Activated T-cell treated with anti-CD3 and anti-CD28 coated beads for 24 hours (primary cell): ENCODE measurements at regions not wholly inside any gene's neighbourhood (a gene's known extent, or its start where the extent isn't known, plus 50 kb on each side); places are given as distances from the start of the nearest gene placed in this dataset.
"Not testable (repeated sequence)": the region's sequence is repeated elsewhere in the genome, so short reads cannot be mapped to it uniquely, and the experiment has no call there.

ENCODE experiments used
- DNase-seq: peaks from one replicate; pipeline ENCODE4 v3.0.0-alpha.2; 2020; ENCODE audit warnings: low read depth

- DNase-seq: no peak
Observed at GRCh38 chr14:104230946-104231345, 92.6 kb downstream of the KIF26A start.

DNA sequence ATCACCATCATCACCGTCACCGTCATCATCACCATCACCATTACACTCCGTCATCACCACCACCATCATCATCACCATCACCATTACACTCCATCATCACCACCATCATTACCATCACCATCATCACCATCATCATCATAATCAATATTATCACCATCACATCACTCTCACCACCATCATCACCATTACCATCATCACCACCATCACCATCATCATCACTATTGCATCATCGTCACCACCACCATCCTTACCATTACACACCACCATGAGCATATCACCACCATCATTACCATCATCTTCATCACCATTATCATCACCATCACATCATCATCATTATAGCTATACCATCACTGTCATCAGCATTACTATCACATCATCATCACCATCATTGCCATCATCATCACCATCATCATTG is 93.7 kb downstream of the KIF26A start:
- no peak for DNase-seq

- not testable (repeated sequence) for DNase-seq
Observed at GRCh38 chr14:104234007-104234786, 95.8 kb downstream of the KIF26A start.

- DNase-seq: no peak
Observed at GRCh38 chr14:104235686-104236085, 97.3 kb downstream of the KIF26A start.

DNA sequence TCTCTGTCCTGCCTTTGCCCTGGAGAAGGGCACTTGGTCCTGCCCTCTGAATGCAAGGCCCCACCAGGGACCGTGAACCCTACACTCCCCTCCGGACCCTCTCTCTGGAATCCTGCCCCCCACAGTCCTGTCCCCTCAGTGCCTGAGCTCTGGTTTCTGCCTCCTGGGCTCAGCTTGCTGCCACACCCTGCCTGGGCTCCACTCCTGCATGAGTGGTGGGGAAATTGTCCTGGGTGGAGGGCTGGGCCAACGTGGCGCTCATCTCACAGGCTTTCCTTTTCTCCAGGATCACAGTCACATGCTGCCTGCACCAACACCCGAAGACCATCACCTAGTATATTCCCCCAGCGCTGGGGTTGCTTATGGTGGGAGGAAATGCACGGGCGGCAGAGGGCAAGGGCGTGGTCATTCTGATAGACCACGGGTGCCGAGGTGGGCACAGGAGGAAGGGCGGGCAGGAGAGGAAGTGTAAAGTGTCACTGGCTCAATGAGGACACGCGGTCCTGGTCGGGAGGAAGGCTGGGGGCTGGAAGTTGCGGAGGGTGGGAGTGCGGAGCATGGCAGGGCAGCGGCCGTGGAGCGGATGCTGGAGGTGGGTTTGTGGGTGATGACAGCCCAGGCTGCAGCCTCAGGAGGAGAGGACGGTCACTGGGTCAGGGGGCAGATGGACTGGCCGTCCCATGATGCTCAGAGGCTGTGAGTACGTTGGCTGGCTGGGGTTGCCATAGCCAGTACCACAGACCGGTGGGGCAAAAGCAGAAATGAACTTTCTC is 99.5 kb downstream of the KIF26A start:
- DNase-seq: no peak

DNA sequence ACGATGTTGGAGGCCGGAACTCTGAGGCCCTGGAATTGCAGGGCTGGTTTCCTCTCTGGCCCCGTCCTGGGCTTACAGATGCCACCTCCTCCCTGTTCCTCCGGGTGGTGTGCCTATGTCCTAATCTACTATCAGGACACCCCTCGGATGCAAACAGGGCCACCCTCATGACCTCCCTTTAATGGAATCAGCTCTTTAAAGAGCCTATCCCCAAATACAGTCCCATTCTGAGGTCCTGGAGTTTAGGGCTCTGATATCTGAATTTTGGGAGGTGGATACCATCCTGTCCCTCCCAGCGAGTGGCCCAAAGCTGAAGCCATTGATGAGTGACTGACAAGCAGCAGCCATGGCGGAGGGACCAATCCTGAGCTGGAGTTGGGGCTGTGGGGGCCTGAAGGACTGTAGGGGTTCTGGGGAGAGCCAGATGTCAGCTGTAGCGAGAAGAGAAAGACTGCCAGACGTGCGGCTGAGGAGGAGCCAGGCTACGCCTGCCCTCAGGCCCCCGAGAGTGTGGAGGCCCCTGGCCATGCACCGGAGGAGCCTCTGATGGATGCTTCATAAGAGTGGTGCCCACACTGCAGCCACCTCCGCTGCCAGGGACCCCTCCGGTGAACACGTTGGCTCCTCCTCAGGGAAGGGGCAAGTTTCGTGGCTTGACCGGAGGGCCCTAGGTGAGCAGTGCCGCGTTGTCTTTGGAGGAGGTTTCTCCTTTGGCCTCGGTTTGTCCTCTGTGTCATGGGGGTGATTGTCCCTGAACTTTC is 100.2 kb downstream of the KIF26A start:
- DNase-seq: no peak

- no peak for DNase-seq
Observed at GRCh38 chr14:104239185-104239775, 100.9 kb downstream of the KIF26A start.

DNA sequence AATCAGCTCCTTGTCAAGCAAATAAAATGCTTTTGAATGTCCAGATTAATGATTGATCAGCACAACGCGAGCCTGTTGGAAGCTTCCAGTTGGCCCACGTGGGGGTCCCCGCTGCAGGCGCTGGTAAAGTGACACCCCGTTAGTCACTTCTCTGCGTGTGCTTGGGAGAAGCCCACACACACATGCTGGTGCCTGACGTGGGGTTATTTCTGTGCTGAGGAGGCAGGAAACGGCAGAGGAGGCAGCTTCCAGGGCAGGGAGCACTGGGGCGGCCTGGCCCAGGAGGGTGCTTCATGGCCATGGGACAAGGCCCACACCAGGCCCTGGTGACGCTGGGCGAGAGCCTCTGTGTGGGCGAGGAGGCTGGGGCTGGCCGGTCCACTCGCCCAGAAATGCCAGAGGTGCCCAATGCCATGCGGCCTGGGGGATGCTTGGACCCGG is 101.5 kb downstream of the KIF26A start:
- DNase-seq: no peak

GRCh38 chr14:104240434-104241157 is 102.2 kb downstream of the KIF26A start:
- DNase-seq: no peak

- DNase-seq: no peak
Observed at GRCh38 chr14:104243200-104243599, 104.8 kb downstream of the KIF26A start.

- no peak for DNase-seq
Observed at GRCh38 chr14:104244221-104245011, 106.0 kb downstream of the KIF26A start.

DNA sequence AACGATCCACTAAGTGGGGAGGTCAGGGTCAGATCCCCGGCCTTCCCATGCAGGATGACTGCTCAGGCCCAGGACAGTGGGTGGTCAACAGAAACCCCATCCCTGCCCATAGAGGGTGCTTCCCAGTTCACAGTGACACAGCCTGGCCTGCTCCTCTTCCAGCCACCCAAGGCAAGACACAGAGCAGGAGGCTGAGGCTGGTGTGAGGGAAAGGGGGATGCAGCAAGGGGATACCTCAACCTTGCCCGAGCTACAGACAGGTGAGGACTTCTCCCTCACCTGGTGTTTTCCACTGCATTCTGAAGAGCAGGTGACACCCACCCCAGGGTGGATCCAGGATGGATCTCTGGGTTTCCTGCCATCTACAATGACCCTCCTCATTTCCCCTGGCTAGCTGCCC is 106.7 kb downstream of the KIF26A start:
- no peak for DNase-seq

DNA sequence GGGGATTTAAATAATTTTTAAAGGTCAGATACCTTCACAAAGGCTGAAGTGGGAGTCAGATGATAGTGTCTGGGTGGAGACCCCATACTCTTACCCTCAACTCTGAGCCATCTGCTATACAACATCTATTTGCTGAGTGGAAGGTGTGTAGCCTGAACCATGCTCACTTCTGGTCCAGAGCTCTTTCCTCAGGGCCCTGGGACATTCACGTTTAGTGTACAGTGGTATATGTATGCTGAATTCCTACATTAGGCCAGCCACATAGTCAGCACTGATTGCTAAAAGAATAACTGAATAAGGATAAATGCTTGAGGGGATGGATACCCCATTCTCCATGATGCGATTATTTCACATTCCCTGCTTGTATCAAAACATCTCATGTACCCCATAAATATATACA is 107.3 kb downstream of the KIF26A start:
- DNase-seq: no peak

DNA sequence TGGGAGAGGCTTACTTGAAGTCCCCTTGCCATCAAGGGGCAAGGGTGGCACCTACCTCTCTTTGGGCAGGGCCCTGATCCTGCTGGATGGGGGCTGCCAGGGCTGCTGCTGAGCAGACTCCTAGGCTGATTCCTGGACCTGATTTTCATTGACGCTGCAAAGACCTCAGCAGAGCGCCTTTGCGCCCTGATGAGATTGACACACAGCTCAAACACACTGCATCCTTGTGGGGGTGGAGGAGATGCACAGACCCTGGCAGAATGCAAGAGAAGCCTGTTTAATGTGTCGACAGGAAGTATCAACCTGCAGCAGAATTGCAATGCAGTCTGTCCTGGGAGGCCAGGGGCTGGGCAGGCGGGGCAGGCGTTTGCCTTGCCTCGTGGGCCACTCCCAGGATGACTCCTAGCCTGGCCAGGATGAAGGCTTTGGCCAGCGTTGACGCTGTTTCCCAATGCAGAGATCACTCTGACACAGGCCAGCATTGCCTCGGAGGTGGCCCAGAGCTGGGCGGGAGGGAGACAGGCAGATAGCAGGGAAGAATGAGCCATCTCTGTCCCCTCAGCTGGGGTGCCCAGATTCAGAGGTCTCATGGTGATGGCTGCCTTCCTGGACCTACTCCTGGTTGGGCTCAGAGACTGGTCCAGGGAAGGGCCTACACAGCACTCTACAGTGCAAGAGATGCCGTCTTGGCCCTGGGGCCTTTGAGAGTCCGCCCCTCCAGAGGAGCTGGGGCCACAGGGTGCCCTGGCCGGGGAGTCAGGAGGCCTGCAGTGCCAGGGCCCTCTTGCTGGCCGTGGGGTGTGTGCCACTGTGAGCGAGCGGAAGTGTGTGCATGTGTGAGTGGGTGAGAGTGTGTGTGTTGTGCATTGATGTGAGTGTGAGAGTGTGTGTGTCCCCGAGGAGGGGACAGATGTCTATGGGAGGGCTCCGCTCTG is 108.3 kb downstream of the KIF26A start:
- DNase-seq: no peak

DNA sequence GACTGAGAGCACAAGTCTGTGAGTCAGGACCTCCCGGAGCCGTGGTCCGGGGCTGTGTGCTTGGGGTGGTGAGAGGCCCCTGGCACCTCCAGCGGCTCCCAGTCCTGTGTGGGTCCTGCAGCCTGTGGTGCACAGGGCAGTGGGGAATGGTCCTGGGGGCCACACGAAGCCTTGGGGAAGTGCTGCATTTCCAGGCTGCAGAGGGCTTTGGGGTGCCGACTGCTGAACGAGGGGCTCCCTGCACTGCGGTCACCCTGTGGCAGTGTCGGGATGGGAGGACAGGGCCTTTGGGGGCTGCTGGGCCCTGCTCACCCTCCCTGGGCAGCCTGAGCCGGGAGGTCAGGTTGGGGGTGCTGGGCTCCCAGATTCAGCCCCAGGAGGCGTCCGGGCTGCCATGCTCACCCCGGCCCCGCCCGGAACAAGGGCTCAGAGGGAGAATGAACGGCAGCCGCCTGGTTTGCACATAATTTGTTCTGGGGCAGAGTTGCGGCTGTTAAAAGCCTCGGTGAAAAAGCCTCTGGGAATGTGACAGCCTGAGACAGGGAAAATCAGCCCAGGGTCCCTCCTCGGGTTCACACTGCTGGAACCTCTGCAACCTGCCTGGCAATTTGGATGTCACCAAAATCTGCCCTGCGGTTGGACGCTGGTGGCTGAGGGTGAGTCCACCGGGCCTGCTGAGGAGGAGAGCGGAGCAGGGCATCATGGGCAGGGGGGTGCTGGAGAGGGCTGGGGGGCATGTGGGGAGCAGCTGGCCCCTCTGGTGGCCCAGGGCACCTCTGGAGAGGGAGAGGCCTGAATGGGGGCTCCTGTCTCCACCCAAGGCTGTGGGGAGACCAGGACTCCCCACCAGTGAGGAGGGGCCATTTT is 109.2 kb downstream of the KIF26A start:
- DNase-seq: no peak

DNA sequence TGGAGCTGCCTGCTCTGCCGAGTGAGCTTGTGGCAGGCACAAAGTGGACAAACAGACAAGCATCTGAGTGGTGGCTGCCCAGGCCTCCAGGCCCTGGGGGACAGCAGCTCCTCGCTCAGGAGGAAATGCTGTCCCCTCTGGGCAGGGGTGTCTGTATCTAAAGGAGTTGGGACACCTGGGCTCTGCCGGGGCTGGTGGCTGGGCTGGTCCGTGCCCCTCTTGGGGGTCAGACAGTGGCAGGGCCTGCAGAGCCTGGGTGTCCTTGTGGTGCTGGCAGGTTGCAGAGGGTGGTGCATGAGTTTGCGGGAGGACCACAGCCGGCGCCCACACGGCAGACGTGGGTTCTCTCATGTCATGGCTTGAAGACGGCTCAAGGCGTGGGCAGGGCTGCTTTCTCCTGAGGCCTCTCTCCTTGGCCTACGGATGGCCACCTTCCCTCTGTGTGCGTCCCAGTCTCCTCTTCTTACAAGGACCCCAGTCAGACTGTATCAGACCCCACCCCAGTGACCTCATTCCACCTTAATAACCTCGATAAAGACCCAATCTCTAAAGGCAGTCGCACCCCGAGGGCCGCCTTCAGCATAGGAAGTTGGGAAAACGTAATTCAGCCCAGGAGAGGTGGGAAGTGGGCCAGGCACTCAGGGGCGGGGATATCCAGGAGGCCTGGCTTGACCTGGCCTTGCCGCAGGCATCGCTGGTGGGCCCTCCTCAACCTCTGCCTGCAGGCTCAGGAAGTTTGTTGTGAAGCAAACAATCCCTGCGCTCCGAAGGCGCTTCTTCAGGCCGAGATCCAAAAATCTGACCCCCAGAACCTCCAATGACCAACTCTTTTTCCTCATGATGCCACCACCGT is 110.0 kb downstream of the KIF26A start:
- DNase-seq: no peak

DNA sequence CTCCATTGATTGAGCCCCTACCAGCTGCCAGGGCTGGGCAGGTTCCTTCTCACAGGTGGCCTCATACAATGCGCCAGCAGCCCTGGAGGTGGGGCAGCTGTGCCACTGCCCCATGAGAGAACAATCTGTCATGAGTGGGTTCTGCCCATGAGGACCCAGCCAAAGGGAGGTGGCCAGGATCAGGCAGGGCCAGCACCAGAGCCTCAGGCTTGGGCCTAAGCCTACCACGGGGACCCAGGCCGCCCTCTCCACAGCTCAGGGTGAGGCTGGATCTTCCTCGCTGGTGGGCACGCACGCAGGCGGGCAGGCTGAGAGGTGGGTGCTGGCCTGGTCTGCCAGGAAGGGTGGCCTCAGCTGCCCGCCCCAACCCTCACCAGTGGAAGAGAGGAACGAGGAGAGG is 110.7 kb downstream of the KIF26A start:
- DNase-seq: no peak

GRCh38 chr14:104249706-104250105 is 111.3 kb downstream of the KIF26A start:
- no peak for DNase-seq
